Naive thymus-derived CD4-positive, alpha-beta T cell (primary cell): ENCODE measurements at regions not wholly inside any gene's neighbourhood (a gene's known extent, or its start where the extent isn't known, plus 50 kb on each side); places are given as distances from the start of the nearest gene placed in this dataset.
A peak's percentile ranks its signal among the peaks of the same experiment; 100 is the strongest.

ENCODE experiments used
- ATAC-seq: fragments of 150-1000 bp; cut with Tn5 transposase; 2 replicates; pipeline ENCODE4 v1.10.0; 2021; ENCODE audit warnings: mild to moderate bottlenecking, moderate library complexity
- CTCF ChIA-PET: fragments of 350-600 bp; sonication (Branson Sonifier 250); formaldehyde crosslinking; loops from one replicate; lab custom pipeline; 2021; ENCODE audit warnings: antibody characterized with exemption; lab: Charles Lee
- POLR2A ChIA-PET: fragments of 350-600 bp; sonication (Branson Sonifier 250); formaldehyde crosslinking; loops from one replicate; lab custom pipeline; 2021; ENCODE audit warnings: antibody characterized with exemption, inconsistent platforms; lab: Charles Lee
- DNase-seq, 9 donors: peaks; one replicate each; pipeline versions ENCODE4 v3.0.0 to v3.0.0-alpha.2; 2020 to 2022; ENCODE audit warnings: mixed read lengths in 1 of 9
- H3K27ac ChIP-seq: one replicate; pipeline ENCODE4 v1.7.0; 2013; ENCODE audit warnings: mild to moderate bottlenecking, low read depth, low read length, moderate library complexity
- H3K27me3 ChIP-seq, 2 donors: one replicate each; pipeline ENCODE4 v1.7.0; 2013; ENCODE audit warnings: low read length in 2 of 2, mild to moderate bottlenecking in 2 of 2, moderate library complexity in 2 of 2; ENCODE audit not compliant: control insufficient read depth in 2 of 2, insufficient read depth in 2 of 2
- H3K36me3 ChIP-seq, 3 experiments: 1 replicate in 2 of 3; 2 replicates in 1 of 3; pipeline ENCODE4 v1.7.0; 2013; ENCODE audit warnings: low read length in 3 of 3, mild to moderate bottlenecking in 3 of 3, moderate library complexity in 1 of 3; ENCODE audit not compliant: insufficient read depth in 3 of 3, control insufficient read depth in 2 of 3
- H3K4me1 ChIP-seq, 2 donors: one replicate each; pipeline ENCODE4 v1.7.0; 2013; ENCODE audit warnings: low read length in 2 of 2, mild to moderate bottlenecking in 2 of 2, moderate library complexity in 1 of 2; ENCODE audit not compliant: control insufficient read depth in 2 of 2, insufficient read depth in 2 of 2
- H3K4me3 ChIP-seq: 2 replicates; pipeline ENCODE4 v1.7.0; 2013; ENCODE audit warnings: mild to moderate bottlenecking, low read length
- H3K9me3 ChIP-seq, 3 experiments: 1 replicate in 2 of 3; 2 replicates in 1 of 3; pipeline ENCODE4 v1.7.0; 2013; ENCODE audit warnings: low read length in 3 of 3; ENCODE audit not compliant: control insufficient read depth in 2 of 3
- H3K27ac Mint-ChIP-seq, 9 donors: one replicate each; pipeline ENCODE4 v1.8.0; 2020 to 2022; ENCODE audit warnings: mixed read lengths in 9 of 9, mild to moderate bottlenecking in 8 of 9, moderate library complexity in 5 of 9, inconsistent platforms in 2 of 9
- H3K27me3 Mint-ChIP-seq, 5 donors: one replicate each; pipeline ENCODE4 v1.8.0; 2021 to 2022; ENCODE audit warnings: mixed read lengths in 5 of 5, mild to moderate bottlenecking in 1 of 5
- H3K36me3 Mint-ChIP-seq, 5 donors: one replicate each; pipeline ENCODE4 v1.8.0; 2020 to 2022; ENCODE audit warnings: mixed read lengths in 5 of 5, mild to moderate bottlenecking in 3 of 5, inconsistent platforms in 1 of 5
- H3K4me1 Mint-ChIP-seq, 7 donors: one replicate each; pipeline ENCODE4 v1.8.0; 2020 to 2022; ENCODE audit warnings: mixed read lengths in 7 of 7, mild to moderate bottlenecking in 3 of 7, inconsistent platforms in 1 of 7
- H3K4me3 Mint-ChIP-seq, 10 donors: one replicate each; pipeline ENCODE4 v1.8.0; 2020 to 2022; ENCODE audit warnings: mild to moderate bottlenecking in 10 of 10, mixed read lengths in 10 of 10, moderate library complexity in 6 of 10, inconsistent platforms in 2 of 10
- H3K9me3 Mint-ChIP-seq, 11 donors: one replicate each; pipeline ENCODE4 v1.8.0; 2020 to 2022; ENCODE audit warnings: mixed read lengths in 11 of 11, mild to moderate bottlenecking in 4 of 11, inconsistent platforms in 1 of 11, moderate library complexity in 1 of 11
- intact Hi-C, 2 donors: fragments of 100-400 bp; cut with micrococcal nuclease; formaldehyde crosslinking; loops; one replicate each; pipeline ENCODE4 v1.15.1; 2023

- ATAC-seq (no peak), DNase-seq (no peak)
- Histone ChIP-seq H3K4me3 (no peak overlapping the region), H3K27me3 (no peaks in the 10 kb centered on the region), H3K27ac (no peak overlapping the region), H3K4me1 (no peaks in the 10 kb centered on the region), H3K36me3 (no peaks in the 10 kb centered on the region), H3K9me3 (no peaks in the 10 kb centered on the region)
- Mint-ChIP-seq H3K27ac (no peak overlapping the region), H3K9me3 (peaks cover 0 to 2% (median 0%) of the 10 kb centered on the region in 11 donors), H3K27me3 (peaks cover 11 to 55% (median 44%) of the 10 kb centered on the region in 5 donors), H3K4me1 (no peaks in the 10 kb centered on the region), H3K36me3 (peaks cover 0 to 7% (median 0%) of the 10 kb centered on the region in 5 donors), H3K4me3 (no peak overlapping the region)
- ChIA-PET POLR2A (no interaction called here), CTCF (no interaction called here)
- intact Hi-C loops, result no loop called here
These were observed 139.7 kb upstream of the ROPN1 start for GRCh38 chr3:124131580-124131979.

DNA sequence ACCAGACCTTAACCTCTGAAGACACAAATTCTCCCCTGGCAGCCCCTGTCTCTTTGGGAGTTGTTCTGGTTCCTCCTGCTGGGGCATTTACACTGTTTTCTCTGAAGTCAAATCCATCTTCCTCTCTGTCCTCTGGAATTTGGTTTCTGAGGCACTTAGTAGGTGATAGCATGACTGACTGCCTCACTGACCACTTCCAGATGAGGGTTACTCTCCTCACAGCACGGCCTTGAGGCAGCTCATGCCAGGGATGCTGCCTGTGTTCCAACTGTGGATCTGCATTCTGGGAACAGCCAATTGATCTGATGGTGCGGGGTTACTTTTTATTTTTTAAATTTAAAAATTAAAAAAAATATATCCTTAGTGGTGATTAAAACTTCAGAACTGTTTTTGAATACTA lies 140.9 kb upstream of the ROPN1 start:
- CTCF ChIA-PET, result no interaction called here
- Mint-ChIP-seq H3K4me3 (no peak overlapping the region), H3K27ac (no peak overlapping the region), H3K4me1 (no peaks in the 10 kb centered on the region), H3K27me3 (peaks cover 10 to 62% (median 41%) of the 10 kb centered on the region in 5 donors), H3K36me3 (peaks cover 0 to 7% (median 0%) of the 10 kb centered on the region in 5 donors), H3K9me3 (peaks cover 0 to 2% (median 0%) of the 10 kb centered on the region in 11 donors)
- Histone ChIP-seq H3K4me1 (no peaks in the 10 kb centered on the region), H3K9me3 (no peaks in the 10 kb centered on the region), H3K36me3 (no peaks in the 10 kb centered on the region), H3K4me3 (no peak overlapping the region), H3K27me3 (no peaks in the 10 kb centered on the region), H3K27ac (no peak overlapping the region)
- POLR2A ChIA-PET, result no interaction called here
- intact Hi-C loops, result no loop called here
- ATAC-seq (no peak), DNase-seq (no peak)

GRCh38 chr3:124133366-124133940 lies 141.5 kb upstream of the ROPN1 start:
- Histone ChIP-seq H3K9me3 (no peaks in the 10 kb centered on the region), H3K4me1 (no peaks in the 10 kb centered on the region), H3K27ac (no peak overlapping the region), H3K27me3 (no peaks in the 10 kb centered on the region), H3K36me3 (no peaks in the 10 kb centered on the region), H3K4me3 (no peak overlapping the region)
- no peak for ATAC-seq
- Mint-ChIP-seq H3K9me3 (peaks cover 0 to 2% (median 0%) of the 10 kb centered on the region in 11 donors), H3K36me3 (peaks cover 0 to 7% (median 0%) of the 10 kb centered on the region in 5 donors), H3K4me1 (no peaks in the 10 kb centered on the region), H3K4me3 (no peak overlapping the region), H3K27me3 (peaks cover 9 to 61% (median 39%) of the 10 kb centered on the region in 5 donors), H3K27ac (no peak overlapping the region)
- ChIA-PET CTCF (no interaction called here), POLR2A (no interaction called here)
- intact Hi-C loops, result no loop called here
- DNase-seq, result no peak

GRCh38 chr3:124137216-124137615 lies 145.3 kb upstream of the ROPN1 start:
- intact Hi-C loops, result no loop called here
- Histone ChIP-seq H3K4me3 (no peak overlapping the region), H3K4me1 (no peaks in the 10 kb centered on the region), H3K27ac (no peak overlapping the region), H3K36me3 (no peaks in the 10 kb centered on the region), H3K9me3 (no peaks in the 10 kb centered on the region), H3K27me3 (no peaks in the 10 kb centered on the region)
- ATAC-seq (peak; percentile 20), DNase-seq (no peak)
- H3K9me3 Mint-ChIP-seq, result peaks cover 0 to 2% (median 0%) of the 10 kb centered on the region in 11 donors
- no peaks in the 10 kb centered on the region for H3K36me3 Mint-ChIP-seq
- H3K27ac Mint-ChIP-seq, result no peak overlapping the region
- no peak overlapping the region for H3K4me3 Mint-ChIP-seq
- POLR2A ChIA-PET, result no interaction called here
- no peaks in the 10 kb centered on the region for H3K4me1 Mint-ChIP-seq
- CTCF ChIA-PET, result no interaction called here
- peaks cover 0 to 30% (median 18%) of the 10 kb centered on the region in 5 donors for H3K27me3 Mint-ChIP-seq

DNA sequence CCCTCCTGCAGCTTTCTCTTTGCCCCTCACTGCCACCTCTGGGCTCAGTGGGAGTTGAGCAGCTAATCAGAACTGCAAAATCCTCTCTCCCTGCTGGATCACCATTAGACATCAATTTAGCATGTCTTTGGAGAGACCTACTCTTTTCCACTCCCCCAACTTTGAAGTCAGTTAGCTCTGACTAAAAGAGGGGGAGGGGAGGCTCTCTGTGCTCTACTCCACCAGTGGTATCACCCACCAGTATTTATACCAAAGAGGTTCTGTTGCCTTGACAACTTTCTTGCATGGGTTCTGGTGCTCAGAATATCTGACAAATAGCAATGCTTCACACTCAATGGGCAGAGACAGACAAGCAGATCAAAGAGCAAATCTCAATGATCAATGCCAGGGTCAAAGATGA lies 146.2 kb upstream of the ROPN1 start:
- H3K9me3 Mint-ChIP-seq, result peaks cover 0 to 2% (median 0%) of the 10 kb centered on the region in 11 donors
- ATAC-seq (no peak), DNase-seq (no peak)
- H3K27ac Mint-ChIP-seq, result no peak overlapping the region
- H3K36me3 ChIP-seq, result no peaks in the 10 kb centered on the region
- CTCF ChIA-PET, result no interaction called here
- H3K36me3 Mint-ChIP-seq, result no peaks in the 10 kb centered on the region
- H3K4me3 ChIP-seq, result no peak overlapping the region
- peaks cover 0 to 24% (median 16%) of the 10 kb centered on the region in 5 donors for H3K27me3 Mint-ChIP-seq
- POLR2A ChIA-PET, result no interaction called here
- intact Hi-C loops, result no loop called here
- no peaks in the 10 kb centered on the region for H3K4me1 Mint-ChIP-seq
- no peaks in the 10 kb centered on the region for H3K9me3 ChIP-seq
- no peaks in the 10 kb centered on the region for H3K27me3 ChIP-seq
- no peak overlapping the region for H3K27ac ChIP-seq
- no peaks in the 10 kb centered on the region for H3K4me1 ChIP-seq
- no peak overlapping the region for H3K4me3 Mint-ChIP-seq

DNA sequence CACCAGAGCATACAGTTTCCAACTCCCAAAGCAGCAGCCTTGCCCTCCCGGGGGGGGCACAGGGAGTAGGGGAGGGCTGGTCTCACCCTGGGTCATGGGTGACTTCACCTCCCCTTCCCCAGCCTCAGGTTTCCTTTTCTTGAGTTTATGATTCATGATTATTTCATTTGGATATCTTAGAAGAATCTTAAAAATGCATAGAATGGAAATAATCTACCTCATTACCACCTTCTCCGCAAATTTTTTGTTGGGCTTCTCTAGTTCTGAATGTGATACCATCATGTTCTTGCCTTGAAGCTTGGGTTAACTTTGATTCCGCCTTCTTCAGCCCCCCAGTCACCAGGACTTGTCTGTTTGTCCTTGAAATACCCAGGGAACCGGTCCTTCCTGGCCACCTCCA lies 148.8 kb upstream of the ROPN1 start:
- no peak for ATAC-seq
- Histone ChIP-seq H3K4me3 (no peak overlapping the region), H3K27me3 (no peaks in the 10 kb centered on the region), H3K27ac (no peak overlapping the region), H3K36me3 (no peaks in the 10 kb centered on the region), H3K9me3 (no peaks in the 10 kb centered on the region), H3K4me1 (no peaks in the 10 kb centered on the region)
- Mint-ChIP-seq H3K27ac (no peak overlapping the region), H3K4me3 (no peak overlapping the region), H3K9me3 (peaks cover 0 to 1% (median 0%) of the 10 kb centered on the region in 11 donors), H3K4me1 (no peaks in the 10 kb centered on the region), H3K27me3 (peaks cover 0 to 22% (median 13%) of the 10 kb centered on the region in 5 donors), H3K36me3 (no peaks in the 10 kb centered on the region)
- intact Hi-C loops, result no loop called here
- ChIA-PET CTCF (no interaction called here), POLR2A (no interaction called here)
- no peak for DNase-seq

- H3K9me3 Mint-ChIP-seq, result peaks cover 0 to 1% (median 0%) of the 10 kb centered on the region in 11 donors
- no peaks in the 10 kb centered on the region for H3K36me3 Mint-ChIP-seq
- no peaks in the 10 kb centered on the region for H3K27me3 ChIP-seq
- intact Hi-C loops, result no loop called here
- no peak for DNase-seq
- H3K9me3 ChIP-seq, result no peaks in the 10 kb centered on the region
- no peak overlapping the region for H3K27ac Mint-ChIP-seq
- H3K4me3 Mint-ChIP-seq, result no peak overlapping the region
- no peak for ATAC-seq
- H3K4me1 Mint-ChIP-seq, result no peaks in the 10 kb centered on the region
- H3K27me3 Mint-ChIP-seq, result peaks cover 0 to 19% (median 5%) of the 10 kb centered on the region in 5 donors
- H3K4me1 ChIP-seq, result no peaks in the 10 kb centered on the region
- ChIA-PET POLR2A (no interaction called here), CTCF (no interaction called here)
- H3K36me3 ChIP-seq, result no peaks in the 10 kb centered on the region
- no peak overlapping the region for H3K27ac ChIP-seq
- H3K4me3 ChIP-seq, result no peak overlapping the region
These were observed 150.6 kb upstream of the ROPN1 start for GRCh38 chr3:124142389-124142970.
